Neuron (in vitro differentiated cells): ENCODE measurements at regions not wholly inside any gene's neighbourhood (a gene's known extent, or its start where the extent isn't known, plus 50 kb on each side); places are given as distances from the start of the nearest gene placed in this dataset.

Source experiments
- H2AFZ ChIP-seq: one replicate; pipeline ENCODE4 v1.6.1; 2013; ENCODE audit warnings: low read depth, mild to moderate bottlenecking, inconsistent platforms, low read length, moderate library complexity
- H3K27me3 ChIP-seq: one replicate; pipeline ENCODE4 v1.6.1; 2013; ENCODE audit warnings: low read length; ENCODE audit not compliant: insufficient read depth
- H3K36me3 ChIP-seq: one replicate; pipeline ENCODE4 v1.6.1; 2013; ENCODE audit warnings: low read length; ENCODE audit not compliant: insufficient read depth
- H3K4me1 ChIP-seq: one replicate; pipeline ENCODE4 v1.6.1; 2013; ENCODE audit warnings: low read length; ENCODE audit not compliant: insufficient read depth
- H3K4me3 ChIP-seq: 2 replicates; pipeline ENCODE4 v1.5.1; 2013; ENCODE audit warnings: mild to moderate bottlenecking, low read length, moderate library complexity
- H3K9me3 ChIP-seq: one replicate; pipeline ENCODE4 v1.6.1; 2013; ENCODE audit warnings: low read length

DNA sequence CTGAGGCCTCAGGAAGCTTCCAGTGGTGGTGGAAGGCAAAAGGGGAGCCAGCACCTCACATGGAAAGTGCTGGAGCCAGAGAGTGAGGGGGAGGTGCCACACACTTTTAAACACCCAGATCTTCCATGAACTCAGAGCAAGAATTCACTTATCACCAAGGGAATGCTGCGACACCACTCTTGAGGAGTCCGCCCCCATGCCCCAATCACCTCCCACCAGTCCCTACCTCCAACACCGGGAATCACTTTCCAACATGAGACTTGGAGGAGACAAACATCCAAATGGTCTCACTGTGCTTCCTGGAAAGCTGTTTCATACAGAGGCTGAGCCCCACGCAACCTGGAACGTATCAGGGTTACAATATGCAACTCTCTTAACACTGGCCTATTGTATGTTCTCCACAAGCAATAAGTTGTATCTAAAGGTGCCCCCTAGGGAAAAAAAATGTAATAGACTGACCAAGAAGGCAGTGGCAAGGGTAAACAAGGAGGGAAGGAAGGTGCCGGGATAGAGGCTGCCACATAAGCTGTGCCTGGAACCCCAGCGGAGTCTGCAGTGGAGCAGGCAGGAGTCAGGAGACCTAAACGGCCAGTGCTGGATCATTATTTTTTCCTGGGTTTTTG, 106.7 kb upstream of the FOXF1 start:
- Histone ChIP-seq H3K27me3 (no peaks in the 10 kb centered on the region), H3K4me1 (no peaks in the 10 kb centered on the region), H2AFZ (no peak overlapping the region), H3K4me3 (no peak overlapping the region), H3K36me3 (no peaks in the 10 kb centered on the region), H3K9me3 (no peaks in the 10 kb centered on the region)

DNA sequence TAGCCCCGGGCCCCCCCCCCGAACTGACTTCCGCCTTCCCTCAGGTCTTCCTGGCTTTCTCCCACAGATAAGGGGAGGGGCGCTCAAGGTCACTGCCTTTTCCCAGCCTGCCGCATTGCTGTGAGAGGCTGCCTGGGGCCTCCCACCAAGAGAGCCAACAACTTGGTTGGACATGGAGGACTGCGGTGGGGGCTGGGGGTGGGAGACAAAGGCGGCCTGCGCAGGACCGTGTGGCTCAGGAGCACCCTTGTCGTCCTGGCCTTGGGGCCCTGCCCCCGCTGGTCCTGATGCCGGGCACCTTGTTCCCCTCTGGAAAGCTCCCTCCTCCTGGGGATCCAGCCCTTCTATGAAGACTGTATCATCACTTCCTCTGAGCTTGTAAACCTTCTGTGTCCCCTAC, 105.6 kb upstream of the FOXF1 start:
- H3K27me3 ChIP-seq: no peaks in the 10 kb centered on the region
- H3K4me3 ChIP-seq: no peak overlapping the region
- no peak overlapping the region for H2AFZ ChIP-seq
- no peaks in the 10 kb centered on the region for H3K9me3 ChIP-seq
- no peaks in the 10 kb centered on the region for H3K36me3 ChIP-seq
- no peaks in the 10 kb centered on the region for H3K4me1 ChIP-seq

DNA sequence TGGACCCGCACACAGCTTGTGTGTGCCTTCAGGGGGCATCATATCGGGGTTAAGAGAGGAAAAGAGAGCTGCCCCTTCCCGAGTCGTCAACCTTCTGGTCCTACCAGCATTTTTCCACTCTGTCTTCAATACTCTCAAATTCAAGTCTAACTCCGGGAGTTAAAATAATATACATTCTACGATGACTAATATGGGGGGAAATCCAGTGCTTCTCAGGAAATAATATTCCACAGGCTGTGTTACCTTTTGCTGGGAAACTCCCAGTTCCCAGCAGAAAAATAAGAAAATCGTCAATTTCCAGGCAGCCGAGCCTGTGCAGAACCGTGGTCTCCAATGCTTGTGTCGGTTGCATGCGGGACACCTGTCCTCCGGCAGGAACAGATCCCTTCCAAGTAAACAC, 105.0 kb upstream of the FOXF1 start:
- H2AFZ ChIP-seq: no peak overlapping the region

DNA sequence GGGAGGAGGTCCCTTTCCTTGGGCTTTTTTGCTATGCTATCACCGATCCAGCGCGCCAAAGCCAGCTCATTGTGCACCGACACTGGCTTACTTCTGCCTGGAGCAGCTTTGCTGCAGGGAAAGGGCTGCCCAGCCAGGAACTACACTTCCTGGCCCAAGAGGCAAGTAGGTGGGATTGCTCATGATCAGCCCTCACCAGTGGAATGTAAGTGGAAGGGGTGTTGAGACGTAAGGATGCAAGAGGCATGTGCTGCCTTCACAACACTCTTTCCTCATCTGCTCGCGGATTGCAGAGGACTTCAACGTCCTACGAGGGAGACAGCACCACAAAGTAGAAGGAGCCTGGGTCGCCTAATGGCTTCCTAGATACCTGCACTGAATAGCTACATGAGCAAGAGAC, 104.3 kb upstream of the FOXF1 start:
- no peaks in the 10 kb centered on the region for H3K4me1 ChIP-seq
- no peaks in the 10 kb centered on the region for H3K9me3 ChIP-seq
- H2AFZ ChIP-seq: no peak overlapping the region
- no peaks in the 10 kb centered on the region for H3K27me3 ChIP-seq
- no peaks in the 10 kb centered on the region for H3K36me3 ChIP-seq
- H3K4me3 ChIP-seq: no peak overlapping the region

More for the DNA sequence above, 105.0 kb upstream of the FOXF1 start:
- no peaks in the 10 kb centered on the region for H3K27me3 ChIP-seq
- H3K4me1 ChIP-seq: no peaks in the 10 kb centered on the region
- H3K4me3 ChIP-seq: no peak overlapping the region
- no peaks in the 10 kb centered on the region for H3K9me3 ChIP-seq
- no peaks in the 10 kb centered on the region for H3K36me3 ChIP-seq

DNA sequence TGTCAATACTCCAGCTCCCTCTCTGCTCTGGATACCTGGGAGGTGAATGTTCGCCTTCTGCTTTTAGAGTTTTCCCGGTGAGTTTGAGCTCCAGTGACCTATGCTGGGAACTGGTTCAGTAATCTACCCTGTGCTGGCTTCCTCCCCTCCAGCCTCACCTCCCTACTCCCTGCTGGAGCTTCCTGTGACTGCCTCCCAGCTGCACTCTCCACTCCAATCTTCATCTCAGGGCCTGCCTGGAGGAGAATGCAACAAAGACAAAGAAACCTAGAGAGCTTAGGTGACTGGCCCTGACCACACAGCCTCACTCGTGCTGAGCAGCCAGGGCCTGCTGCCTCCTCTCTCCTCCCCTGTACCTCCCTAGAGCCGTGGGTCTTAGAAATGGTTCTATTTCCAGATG, 101.6 kb upstream of the FOXF1 start:
- Histone ChIP-seq H3K4me1 (no peaks in the 10 kb centered on the region), H2AFZ (no peak overlapping the region), H3K9me3 (no peaks in the 10 kb centered on the region), H3K27me3 (no peaks in the 10 kb centered on the region), H3K36me3 (no peaks in the 10 kb centered on the region), H3K4me3 (no peak overlapping the region)

DNA sequence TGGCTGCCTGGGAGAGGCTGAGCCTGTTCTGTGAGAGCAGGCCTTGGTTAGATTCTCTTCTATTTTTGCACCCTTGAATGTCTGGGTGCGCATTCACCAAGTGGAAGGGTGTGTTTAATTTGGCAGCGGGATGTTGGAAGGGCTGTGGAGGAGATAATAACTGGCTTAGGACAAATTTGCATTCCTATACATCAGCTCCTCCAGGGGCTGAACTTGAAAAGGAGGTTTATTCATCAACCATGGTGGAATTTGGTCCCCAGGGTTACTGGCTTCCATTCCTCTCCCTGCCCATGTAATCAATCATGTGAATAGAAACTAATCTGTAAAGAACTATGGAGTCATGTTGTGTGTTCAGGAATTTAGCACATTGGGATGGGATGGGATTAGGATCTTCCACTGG, 100.2 kb upstream of the FOXF1 start:
- Histone ChIP-seq H3K9me3 (no peaks in the 10 kb centered on the region), H3K27me3 (no peaks in the 10 kb centered on the region), H3K4me3 (no peak overlapping the region), H2AFZ (no peak overlapping the region), H3K36me3 (no peaks in the 10 kb centered on the region), H3K4me1 (no peaks in the 10 kb centered on the region)

DNA sequence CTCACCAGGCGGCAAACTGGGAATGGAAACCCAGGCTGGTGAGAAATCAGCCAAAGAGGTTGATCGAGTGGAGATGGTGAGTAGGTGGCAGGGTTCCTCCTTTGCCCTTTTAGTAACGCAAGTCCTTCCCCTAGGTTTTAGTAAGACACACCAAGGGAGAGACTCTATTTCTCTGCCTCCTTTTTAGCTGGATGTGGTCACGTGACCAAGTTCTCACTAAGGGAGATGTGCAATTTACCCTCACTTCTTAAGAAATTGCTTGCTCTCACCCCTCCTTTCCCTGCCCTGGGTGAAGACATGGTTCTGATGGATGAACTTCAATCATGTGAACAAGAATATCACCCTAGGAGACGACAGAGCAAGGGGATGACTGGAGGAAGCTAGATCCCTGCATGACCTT, 99.8 kb upstream of the FOXF1 start:
- no peaks in the 10 kb centered on the region for H3K36me3 ChIP-seq
- no peaks in the 10 kb centered on the region for H3K4me1 ChIP-seq
- no peak overlapping the region for H3K4me3 ChIP-seq
- H3K9me3 ChIP-seq: no peaks in the 10 kb centered on the region
- H3K27me3 ChIP-seq: no peaks in the 10 kb centered on the region
- H2AFZ ChIP-seq: no peak overlapping the region

DNA sequence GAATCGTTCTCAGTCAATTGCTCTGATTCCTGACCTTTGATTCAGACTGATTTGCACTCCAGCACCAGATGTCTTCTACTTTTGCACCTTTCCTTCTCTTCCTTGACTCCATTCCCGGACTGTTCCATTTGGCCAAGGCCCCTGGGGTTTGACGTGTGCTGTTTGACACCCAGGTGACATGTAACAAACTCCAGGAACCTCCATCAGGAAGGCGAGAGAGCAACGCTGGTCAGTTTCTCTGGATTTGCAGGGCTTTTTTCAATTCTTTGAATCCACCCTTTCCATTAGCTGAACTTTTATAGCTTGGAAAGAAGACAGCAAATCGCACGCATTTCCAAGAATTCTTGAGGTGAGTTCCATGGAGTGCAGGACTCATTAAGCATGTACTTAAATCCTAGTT, 98.4 kb upstream of the FOXF1 start:
- H3K27me3 ChIP-seq: no peaks in the 10 kb centered on the region
- H3K4me3 ChIP-seq: no peak overlapping the region

DNA sequence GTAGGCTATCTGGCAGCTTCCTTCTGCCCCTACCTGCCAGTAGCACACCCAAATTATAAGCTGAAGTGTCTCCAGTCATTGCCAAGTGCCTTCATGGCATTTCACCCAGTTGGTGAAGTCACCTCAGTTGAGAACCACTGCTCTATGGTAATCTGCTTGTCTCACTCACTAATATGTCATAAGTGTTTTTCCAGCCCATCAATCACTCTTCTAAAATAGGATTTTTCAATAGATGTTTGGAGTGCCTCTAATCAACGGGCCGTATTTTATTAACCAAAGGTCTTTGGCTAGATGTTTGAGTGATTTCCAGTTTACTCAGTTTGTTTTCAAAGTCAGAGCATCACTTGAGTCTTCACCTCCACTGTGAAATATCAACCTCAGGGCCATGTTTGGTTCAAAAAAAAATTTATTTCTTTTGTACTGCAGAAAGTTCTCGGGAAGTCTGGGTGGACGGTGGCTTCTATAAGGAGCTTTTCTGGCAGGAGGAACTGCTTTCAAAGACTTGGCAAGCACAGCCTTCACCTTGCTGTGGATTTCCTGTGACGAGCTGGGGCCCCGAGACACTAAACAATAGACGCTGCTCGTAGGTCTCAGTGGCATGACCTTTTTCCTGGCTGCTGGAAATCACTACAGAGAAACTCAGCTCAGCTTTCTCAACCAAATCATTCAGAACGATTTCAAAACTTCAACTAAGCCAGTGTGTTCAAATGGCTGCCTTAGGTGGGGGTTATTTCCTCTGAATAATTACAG, 95.2 kb upstream of the FOXF1 start:
- H3K4me1 ChIP-seq: no peaks in the 10 kb centered on the region
- H3K9me3 ChIP-seq: no peaks in the 10 kb centered on the region
- H3K36me3 ChIP-seq: no peaks in the 10 kb centered on the region
- H3K4me3 ChIP-seq: no peak overlapping the region
- no peaks in the 10 kb centered on the region for H3K27me3 ChIP-seq
- no peak overlapping the region for H2AFZ ChIP-seq

More for the DNA sequence above, 98.4 kb upstream of the FOXF1 start:
- Histone ChIP-seq H3K4me1 (no peaks in the 10 kb centered on the region), H2AFZ (no peak overlapping the region), H3K36me3 (no peaks in the 10 kb centered on the region), H3K9me3 (no peaks in the 10 kb centered on the region)

DNA sequence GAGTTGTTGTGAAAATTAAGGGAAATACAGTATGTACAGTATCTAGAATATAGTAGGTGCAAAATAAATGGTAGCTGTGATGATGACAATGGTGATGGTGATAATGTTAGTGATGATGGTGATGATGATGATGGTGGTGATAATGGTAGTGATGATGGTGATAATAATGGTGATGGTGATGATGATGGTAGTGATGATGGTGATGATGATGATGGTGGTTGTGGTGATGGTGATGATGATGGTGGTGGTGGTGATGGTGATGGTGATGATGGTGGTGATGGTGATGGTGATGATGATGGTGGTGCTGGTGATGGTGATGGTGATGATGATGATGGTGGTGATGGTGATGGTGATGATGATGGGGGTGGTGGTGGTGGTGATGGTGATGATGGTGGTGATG, 91.3 kb upstream of the FOXF1 start:
- Histone ChIP-seq H3K27me3 (no peaks in the 10 kb centered on the region), H3K4me3 (no peak overlapping the region), H3K9me3 (peaks cover 5% of the 10 kb centered on the region), H3K36me3 (no peaks in the 10 kb centered on the region), H3K4me1 (no peaks in the 10 kb centered on the region), H2AFZ (no peak overlapping the region)

DNA sequence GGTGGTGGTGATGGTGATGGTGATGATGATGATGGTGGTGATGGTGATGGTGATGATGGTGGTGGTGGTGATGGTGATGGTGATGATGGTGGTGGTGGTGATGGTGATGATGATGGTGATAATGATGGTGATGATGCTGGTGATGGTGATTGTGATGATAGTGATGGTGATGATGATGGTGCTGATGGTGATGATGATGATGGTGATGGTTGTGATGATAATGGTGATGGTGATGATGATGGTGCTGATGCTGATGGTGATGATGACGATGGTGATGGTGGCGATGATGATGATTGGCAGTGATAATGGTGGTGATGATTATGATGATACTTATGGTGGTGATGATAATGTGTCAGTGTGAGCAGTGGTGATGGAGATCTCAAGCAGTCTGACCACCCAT, 90.8 kb upstream of the FOXF1 start:
- no peak overlapping the region for H2AFZ ChIP-seq
- no peak overlapping the region for H3K4me3 ChIP-seq
- no peaks in the 10 kb centered on the region for H3K27me3 ChIP-seq
- H3K9me3 ChIP-seq: peaks cover 5% of the 10 kb centered on the region
- no peaks in the 10 kb centered on the region for H3K36me3 ChIP-seq
- H3K4me1 ChIP-seq: no peaks in the 10 kb centered on the region

DNA sequence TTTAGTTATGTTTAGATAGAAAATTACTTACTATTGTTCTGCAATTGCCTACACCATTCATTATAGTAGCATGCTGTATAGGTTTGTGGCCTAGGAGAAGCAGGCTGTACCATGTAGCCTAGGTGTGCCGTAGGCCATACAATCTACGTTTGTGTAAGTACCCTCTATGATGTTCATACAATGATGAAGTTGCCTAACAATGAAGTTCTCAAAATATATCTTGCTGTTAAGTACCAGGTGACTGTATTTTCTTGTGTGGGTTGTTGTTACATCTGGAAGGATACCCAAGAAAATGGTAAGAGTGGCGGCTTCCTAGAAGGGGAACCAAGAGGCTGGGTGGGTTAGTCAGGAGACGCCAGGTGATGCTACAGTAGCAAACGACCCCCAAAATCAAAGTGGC, 88.3 kb upstream of the FOXF1 start:
- no peaks in the 10 kb centered on the region for H3K4me1 ChIP-seq

DNA sequence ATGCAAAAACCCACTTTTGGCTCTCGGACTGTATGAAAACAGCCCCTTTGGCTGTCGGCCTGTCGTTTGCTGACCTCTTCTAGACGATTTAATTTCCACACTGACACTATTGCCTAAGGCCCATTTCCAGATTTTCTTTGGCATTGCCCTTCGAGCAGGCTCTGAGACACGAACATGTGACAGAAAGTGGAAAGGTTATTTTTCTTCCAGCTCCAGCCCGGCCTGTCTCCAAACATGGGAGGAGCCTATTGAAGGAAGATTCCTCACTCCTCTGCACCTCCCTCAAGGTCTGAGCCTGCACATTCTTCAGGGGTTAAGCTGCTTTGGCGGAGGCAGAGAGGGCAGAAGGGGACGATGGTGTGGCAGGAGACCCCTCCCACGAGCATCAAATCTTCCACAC, 85.9 kb upstream of the FOXF1 start:
- Histone ChIP-seq H3K4me1 (no peaks in the 10 kb centered on the region), H2AFZ (no peak overlapping the region), H3K27me3 (peaks cover 5% of the 10 kb centered on the region), H3K36me3 (no peaks in the 10 kb centered on the region), H3K4me3 (no peak overlapping the region), H3K9me3 (peaks cover 5% of the 10 kb centered on the region)

More for the DNA sequence above, 88.3 kb upstream of the FOXF1 start:
- H3K4me3 ChIP-seq: no peak overlapping the region
- H3K9me3 ChIP-seq: peaks cover 5% of the 10 kb centered on the region
- H3K27me3 ChIP-seq: peaks cover 3% of the 10 kb centered on the region
- no peak overlapping the region for H2AFZ ChIP-seq
- H3K36me3 ChIP-seq: no peaks in the 10 kb centered on the region

DNA sequence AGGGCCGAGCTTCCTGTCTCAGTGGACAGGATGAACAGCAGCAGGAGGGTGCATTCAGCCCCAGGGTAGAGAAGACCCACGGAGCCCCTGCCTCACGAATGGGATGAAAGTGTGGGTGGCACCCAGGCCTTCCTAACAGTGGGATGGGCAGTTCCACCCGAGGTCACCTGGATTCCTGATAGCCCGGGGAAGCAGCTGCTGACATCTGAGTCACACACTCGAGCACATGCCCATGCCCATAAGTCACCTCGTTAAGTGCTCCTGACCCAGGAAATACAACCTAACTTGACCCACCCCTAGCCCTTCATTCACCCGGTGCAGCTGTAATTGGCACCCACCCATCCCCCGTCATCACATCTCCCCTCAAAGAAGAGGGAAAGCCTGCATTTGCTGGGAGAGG, 85.3 kb upstream of the FOXF1 start:
- peaks cover 5% of the 10 kb centered on the region for H3K27me3 ChIP-seq

More for the DNA sequence above, 85.3 kb upstream of the FOXF1 start:
- Histone ChIP-seq H3K36me3 (no peaks in the 10 kb centered on the region), H2AFZ (no peak overlapping the region), H3K4me1 (no peaks in the 10 kb centered on the region), H3K4me3 (no peak overlapping the region), H3K9me3 (peaks cover 5% of the 10 kb centered on the region)
